Activated CD4-positive, alpha-beta T cell treated with anti-CD3 and anti-CD28 coated beads, Interleukin-2, Interleukin-6, amounts not matched to agents 100 ng/mL and 50 ng/mL, durations not matched to agents 16 hours and 8 hours (primary cell): ENCODE measurements at regions not wholly inside any gene's neighbourhood (a gene's known extent, or its start where the extent isn't known, plus 50 kb on each side); places are given as distances from the start of the nearest gene placed in this dataset.
A peak's percentile ranks its signal among the peaks of the same experiment; 100 is the strongest.
"Not testable (repeated sequence)": the region's sequence is repeated elsewhere in the genome, so short reads cannot be mapped to it uniquely, and the experiment has no call there.

Source experiments
- DNase-seq: peaks from one replicate; pipeline ENCODE4 v3.0.0-alpha.2; 2020

DNA sequence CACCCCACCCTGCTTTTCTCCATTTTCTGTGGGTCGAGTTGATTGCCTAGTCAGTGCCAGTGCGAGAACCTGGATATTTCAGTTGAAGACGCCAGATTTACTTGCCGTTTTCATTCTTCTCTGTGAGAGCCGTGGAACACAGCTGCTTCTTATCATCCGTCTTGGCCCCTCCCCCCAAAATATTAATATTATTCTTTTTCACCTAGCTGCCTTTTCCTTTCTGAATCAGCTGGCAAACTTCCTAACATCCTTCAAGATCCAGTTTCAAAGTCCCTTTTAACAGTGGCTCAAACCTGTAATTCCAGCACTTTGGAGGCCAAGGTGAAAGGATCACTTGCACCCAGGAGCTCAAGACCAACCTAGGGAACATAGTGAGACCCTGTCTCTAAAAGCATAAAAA, 117.1 kb upstream of the RASA1 start:
- DNase-seq: no peak

DNA sequence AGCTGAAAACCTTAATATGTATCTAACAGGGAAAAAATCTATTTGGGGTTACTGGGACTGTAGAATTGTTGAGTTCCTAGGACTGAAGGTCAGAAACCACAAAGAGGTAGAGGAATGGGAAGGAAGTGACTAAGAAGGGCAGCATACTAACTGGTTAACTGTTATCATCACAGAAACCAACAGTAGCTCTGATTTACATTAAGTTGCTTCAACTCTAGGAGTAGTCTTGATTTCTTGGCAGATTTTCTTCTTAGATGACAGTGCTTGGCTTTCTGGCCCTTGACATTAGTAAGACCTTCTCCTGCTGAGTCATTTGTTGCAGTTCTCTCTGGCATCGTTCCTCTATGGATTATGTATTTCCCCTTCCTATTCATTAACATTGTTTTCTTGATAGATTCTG, 116.1 kb upstream of the RASA1 start:
- DNase-seq: peak; percentile 37

DNA sequence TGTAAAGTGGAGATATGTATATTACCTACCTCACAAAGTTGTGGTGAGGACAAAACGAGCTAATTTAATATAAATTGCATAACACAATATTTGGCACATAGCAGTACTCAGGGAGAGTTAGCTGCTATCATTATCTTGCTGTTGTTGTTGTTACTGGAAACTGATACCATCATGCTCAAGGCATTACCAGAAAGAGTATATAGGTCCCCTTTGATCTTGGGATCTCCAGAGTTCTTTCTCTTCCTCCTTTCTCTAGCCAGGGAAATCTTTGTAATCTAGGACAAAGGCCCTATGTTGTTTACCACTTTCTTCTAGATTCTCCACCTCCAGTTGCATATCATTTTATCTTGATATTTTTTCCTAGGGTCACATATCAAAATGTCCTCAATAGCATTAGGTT, 114.8 kb upstream of the RASA1 start:
- DNase-seq: no peak

DNA sequence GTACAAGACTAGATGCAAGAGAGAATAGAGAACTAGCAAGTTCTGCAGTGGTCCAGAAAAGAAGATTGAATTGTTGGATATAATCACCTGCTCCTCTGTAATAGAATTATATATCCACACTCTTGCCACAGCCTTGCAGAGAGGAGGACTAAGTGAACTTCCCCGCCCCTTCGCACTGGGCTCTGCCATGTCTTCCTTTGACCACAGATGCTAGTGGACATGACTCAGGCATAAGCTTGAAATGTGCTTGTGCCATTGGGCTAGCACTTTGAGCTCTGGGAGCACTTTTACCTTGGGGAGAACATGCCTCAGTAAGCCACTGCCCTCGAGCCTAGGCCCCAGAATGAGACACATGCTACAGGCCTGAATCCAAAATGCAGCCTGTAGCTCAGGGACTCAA, 113.5 kb upstream of the RASA1 start:
- no peak for DNase-seq

DNA sequence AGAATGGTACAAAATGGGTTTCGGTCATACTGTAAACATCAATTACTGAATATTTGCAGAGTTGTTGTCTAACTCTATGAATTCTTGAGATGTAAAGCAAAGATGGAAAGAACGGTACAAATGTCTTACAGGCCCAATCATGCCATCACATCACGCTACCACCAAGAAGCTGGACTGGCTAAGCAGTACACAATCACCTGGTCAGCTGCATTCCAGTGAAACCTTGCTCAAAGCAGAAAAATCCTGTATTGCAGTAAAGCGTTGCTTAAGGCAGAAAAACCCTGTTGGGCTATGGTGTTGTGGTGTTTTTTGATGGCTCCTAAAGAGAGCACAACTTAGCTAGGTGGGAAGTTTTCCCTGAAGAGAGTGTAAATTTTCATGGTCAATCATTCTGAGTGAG, 112.6 kb upstream of the RASA1 start:
- DNase-seq: no peak

DNA sequence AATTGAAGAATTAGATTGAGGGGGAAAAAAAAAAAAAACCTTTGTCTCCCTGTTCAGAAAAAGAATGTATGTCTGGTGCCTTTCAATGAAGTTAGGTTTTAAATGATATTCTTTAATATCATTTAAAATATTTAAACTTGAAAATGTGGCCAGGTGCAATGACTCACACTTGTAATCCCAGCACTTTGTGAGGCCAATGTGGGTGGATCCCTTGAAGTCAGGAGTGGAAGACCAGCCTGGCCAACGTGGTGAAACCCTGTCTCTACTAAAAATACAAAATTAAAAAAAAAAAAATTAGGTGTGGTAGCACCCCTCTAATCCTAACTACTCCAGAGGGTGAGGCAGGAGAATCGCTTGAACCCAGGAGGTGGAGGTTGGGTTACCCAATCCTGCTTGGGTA, 111.1 kb upstream of the RASA1 start:
- no peak for DNase-seq

DNA sequence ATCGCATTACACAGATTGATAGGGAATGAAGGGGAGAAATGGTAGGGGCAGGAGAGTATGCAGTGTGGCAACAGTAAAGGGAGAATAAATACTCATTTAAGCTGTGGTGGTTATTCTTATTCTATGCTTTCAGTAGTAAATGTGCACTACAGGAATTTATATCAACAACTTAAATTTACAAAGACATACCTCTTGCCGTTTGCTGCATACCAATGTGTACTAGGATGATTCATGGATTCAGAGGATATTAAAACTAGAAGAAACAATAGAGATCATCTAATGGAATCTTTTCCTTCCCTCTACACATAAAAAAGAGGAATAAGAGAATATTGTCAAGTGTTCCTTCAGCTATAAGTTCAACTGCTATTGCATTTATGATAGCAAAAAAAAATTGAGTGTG, 103.3 kb upstream of the RASA1 start:
- DNase-seq: no peak

DNA sequence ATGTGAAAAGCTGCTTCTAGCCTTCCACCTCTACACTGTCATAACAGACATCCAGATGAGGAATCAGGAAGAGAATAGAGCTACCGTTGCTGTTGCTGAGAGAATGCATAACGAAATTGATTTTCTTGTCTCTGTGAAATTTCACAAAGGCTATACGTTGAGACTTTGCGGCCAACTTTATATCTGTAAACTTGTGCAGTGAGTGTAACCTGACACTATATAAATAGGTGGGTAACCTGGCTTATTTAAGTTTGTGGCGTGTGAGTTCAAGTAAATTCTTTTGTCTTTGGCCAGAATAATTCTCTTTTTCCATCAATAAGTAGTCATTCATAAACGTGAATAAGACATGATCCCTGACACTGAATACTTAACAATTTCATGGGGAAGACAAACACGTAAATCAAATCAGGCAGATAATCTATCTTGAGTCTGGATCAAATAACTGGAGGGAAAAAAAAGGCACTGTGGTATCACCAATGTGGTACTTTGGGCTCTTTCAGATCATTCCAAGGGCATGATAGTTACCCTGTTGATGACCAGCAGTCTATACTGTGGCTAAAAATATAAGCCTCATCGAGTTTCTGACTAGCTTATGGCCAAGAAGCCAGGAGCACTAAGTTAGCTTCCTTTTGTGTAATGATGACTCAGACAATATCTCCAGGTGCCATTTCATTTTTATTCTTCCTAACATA, 98.2 kb upstream of the RASA1 start:
- DNase-seq: no peak

DNA sequence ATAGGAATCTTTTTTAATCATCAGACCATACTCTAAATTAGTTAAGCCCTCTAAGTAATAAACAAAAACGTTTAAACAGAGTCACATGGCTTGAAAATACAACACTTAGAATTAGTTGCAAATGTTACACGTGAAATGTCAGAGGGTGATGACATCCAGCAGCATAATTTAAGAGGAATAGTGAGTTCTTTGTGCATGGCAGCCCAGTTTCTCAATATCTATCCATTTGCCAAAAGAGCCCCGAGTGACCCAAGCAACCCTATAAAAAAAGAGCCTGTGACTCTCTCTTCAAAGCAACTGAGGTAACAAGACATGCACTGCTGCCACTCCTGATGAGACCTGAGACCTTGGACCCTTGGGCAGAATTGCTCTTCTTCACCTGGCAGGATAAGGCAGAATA, 96.9 kb upstream of the RASA1 start:
- no peak for DNase-seq

DNA sequence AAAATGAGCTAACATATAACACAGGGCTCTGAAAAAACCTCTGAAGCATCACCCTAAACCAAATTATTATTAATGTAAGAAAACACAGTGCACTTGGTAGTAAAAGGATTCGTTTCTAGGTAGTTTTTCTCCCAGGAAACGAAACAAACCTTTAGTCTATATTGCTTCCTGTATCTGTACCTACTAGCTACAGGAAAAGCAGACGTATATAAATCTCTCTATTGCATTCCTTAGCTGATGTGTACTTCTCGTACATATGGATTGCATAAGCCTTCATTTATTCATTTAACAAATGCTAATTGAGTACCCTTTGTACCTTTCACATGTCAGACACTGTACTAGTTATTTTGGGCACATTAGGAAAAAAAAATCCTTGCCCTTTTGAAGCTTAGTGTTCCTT, 85.0 kb upstream of the RASA1 start:
- DNase-seq: no peak

DNA sequence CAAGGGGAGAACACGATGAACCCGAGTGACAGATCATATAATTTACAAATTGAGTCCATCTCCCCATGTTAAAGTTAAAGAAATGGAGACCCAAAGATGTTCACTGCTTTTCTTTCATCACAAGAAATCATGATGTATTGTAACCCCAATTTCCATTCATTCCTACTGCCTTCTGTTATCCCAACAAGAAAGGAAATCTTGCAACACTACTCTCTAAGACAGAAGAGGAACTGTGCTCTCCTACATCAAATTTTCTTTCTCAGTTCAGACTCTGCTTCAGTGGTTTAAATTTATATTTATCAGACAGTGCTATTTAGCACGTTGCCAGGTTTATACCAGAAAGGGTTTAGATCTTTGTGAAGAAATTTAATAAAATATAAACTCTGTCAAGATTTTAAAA, 83.8 kb upstream of the RASA1 start:
- DNase-seq: no peak

DNA sequence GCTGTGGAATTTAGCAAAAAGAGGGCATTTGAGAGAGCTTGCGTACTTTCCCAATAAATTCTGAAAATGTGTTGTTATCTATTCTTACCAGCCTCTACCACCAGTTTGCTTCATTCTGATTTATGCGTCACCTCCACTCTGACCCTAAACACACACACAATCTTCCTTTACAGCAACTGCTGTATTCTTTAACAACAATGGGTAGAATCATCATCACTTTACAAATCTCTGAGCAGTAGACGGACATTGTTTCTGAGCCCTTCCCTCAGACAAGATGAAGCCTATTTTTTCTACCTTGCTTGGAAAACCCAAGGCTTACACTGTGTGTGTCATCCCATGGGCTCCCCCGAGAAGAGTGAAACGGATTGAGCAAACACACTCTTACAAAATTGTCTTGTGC, 83.1 kb upstream of the RASA1 start:
- no peak for DNase-seq

DNA sequence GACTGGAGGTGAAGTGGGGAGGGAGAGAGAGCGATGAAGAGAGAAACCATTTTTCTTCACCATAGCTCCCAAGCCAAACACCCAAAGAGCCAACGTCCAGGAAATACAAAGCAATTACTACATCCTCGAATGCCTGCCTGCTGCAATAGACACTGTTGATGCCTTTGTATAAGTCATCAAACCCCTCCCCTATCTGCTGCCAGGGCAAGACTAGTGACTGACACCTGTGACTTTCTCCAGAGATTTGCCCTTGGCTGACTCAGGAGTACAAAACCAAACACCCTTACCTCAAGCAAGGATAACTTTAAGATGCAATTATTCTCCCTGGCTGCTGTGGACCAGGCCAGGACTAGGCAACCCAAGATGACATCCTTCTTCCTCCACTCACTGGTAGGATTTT, 81.8 kb upstream of the RASA1 start:
- DNase-seq: no peak

DNA sequence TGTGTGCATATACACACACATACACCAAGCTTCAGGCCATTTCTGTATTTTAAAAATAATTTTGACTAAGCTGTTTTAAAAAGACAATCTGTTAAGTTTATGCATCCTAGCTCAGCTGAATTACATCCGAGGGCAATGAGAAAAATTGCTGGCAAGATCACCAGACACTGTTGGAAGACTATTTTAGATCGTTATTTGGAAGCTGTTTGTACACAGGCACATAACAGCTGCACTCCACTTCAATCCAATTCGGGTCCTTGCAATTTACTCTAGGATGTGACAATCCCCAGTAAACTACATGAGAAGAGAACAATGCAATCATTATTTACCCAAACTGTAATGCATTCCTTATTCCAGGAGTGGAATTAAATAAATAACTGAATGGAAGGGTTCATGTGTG, 79.3 kb upstream of the RASA1 start:
- DNase-seq: no peak

DNA sequence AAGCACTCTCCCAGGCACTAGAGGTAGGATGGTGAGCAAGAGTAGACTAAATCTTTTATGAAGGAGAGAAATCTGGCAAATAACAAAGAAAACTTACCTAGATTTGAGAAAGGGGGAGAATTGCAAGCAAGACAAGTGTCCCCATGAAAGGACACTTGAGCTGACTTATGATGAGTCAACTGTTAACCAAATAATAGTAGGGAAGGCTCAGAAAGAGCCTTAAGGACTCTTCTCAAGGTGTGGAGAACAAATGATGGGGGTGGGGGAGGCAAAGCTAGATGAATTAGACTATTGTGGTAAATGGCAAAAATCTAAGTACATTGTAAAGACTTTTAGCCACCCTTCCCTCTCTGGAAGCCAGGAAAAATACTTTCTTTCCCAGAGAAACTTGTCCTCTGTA, 77.6 kb upstream of the RASA1 start:
- DNase-seq: no peak

DNA sequence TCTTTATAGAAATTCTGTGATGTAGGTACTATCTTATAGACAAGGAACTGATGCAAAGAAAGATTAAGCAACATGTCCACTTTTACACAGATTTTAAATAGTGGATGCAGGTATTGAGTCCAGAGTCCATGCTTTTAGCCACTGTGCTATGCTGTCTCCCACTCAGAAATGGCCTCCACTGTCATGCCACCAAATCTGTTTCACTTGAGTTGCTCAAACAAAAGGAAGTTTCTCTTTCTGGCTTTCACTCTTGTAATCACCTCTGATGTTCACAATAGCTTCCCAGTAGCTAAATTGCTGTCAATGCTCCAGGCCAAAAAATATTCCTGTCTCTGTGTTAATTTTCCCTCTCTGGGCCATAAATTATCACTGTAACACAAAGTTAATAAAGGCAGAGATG, 77.0 kb upstream of the RASA1 start:
- DNase-seq: no peak

DNA sequence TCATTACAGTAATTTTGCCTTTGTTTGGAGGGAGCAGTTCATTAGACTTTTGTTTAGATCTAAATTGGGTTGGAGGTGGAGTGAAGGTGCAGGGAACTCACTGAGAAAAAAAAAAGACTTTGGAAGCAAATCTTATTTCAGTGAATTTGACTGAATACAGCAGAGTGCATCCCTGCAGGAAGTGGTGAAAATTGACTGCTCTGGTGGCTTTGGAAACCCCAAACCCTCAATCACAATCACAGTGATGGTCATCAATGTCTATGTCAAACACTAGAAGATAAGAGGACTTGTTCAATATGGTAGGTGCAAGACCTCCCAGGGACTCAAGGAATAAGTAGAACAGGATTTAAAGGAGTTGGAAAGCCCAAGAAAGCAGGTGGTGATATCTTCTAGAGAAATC, 76.0 kb upstream of the RASA1 start:
- no peak for DNase-seq

DNA sequence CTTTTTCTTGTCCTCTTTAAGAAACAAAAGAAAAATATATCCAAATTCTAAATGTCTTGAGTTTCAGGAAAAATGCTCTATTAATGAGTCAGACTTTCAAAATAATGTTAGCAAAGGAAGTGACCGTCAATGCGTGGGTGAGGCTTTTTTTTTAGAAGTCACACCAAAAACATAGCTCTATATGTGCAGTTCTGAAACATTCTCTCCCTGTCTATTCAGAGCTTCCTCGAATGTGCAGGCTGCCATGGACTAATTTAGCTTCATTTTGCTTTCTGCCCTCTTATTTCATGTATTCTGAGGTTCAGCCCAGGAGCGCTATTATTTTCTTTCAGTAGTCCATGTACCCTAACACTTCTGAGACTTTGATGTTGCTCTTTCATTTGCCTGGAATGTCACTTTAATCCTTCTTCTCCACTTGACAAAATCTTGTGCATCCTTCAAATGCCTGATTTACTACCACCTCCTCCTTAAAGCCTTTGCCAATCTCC, 72.5 kb upstream of the RASA1 start:
- DNase-seq: peak; percentile 13

DNA sequence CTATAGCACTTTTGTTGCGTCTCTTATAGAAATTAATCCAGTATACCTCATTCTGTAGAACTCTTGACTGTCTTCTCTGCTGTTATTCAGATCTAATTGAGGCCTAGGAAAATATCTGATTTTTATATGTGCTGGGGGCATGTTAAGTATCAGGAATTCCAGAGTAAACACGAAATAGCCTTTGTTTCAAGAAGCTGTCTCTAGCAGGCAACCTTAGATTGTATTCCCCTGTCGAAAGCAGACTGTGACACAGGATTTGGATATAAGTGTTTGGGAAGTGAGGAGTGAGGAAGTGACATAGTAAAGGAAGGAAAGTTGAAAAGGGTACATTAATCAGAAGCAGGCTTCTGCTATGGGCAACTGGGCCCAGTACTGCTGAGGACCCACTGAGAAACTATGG, 72.1 kb upstream of the RASA1 start:
- no peak for DNase-seq

DNA sequence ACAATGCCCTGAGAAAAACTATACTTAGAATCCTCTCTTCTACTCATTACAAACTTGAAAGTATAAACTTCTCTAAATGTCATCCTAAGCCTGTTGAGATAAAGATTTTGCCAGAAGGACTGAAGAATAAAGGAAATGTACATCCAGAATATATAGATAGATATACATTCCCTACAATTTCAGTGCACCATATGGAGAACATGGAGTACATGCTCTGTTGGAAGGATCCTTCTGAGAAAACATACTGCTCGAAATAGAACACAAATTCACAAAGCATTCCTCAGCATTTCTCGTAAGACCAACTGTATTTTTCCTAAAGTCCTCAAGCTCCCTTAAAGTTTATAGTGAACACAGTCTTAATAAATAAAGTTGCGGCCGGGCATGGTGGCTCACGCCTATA, 69.7 kb upstream of the RASA1 start:
- no peak for DNase-seq

DNA sequence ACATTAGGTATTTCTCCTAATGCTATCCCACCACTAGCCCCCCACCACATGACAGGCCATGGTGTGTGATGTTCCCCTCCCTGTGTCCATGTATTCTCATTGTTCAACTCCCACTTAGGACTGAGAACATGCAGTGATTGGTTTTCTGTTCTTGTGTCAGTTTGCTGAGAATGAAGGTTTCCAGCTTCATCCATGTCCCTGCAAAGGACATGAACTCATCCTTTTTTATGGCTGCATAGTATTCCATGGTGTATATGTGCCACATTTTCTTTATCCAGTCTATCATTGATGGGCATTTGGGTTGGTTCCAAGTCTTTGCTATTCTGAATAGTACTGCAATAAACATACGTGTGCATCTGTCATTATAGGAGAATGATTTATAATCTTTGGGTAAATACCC, 68.4 kb upstream of the RASA1 start:
- DNase-seq: not testable (repeated sequence)

DNA sequence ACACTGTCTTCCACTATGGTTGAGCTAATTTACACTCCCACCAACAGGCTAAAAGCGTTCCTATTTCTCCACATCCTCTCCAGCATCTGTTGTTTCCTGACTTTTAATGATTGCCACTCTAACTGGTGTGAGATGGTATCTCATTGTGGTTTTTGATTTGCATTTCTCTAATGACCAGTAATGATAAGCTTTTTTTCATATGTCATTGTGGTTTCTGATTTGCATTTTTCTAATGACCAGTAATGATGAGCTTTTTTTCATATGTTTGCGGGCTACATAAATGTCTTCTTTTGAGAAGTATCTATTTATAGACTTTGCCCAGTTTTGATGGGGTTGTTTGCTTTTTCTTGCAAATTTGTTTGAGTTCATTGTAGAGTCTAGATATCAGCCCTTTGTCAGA, 68.0 kb upstream of the RASA1 start:
- not testable (repeated sequence) for DNase-seq

DNA sequence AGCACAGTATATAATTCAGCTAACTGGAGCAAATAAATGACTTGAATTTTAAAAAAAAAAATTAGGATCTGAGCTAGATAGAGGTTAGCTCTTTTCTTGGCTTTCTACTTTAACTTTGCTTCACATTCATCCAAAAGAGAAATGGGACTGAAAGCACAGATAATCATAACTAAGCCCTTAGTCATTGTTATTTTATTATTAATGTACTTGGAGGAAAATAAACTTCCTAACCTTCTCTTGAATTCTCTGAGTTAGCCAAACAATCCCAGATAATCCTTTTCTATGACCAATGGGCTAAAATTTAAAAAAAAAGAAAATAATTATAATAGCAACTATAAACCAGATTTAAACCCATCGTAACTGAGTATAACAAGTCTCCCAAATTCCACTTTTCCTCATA, 57.6 kb upstream of the RASA1 start:
- no peak for DNase-seq

DNA sequence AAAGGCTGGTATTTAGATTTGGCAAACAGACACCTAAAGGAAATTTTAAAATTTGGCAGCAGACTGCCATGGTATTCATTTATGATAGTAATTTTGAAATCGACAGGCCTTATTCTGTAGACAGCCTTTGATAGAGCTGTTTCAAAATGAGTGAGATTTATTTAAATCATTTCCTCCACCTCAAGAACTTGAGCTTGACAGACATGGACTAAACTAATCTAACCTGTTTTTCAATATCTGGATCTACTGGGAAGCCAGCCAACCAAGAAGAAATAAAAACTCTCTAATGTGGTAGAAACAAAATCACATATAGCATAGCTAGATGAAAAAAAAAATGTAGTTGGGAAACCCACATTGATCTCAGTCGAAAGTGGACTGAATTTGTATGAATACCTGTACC, 56.9 kb upstream of the RASA1 start:
- DNase-seq: peak; percentile 19

DNA sequence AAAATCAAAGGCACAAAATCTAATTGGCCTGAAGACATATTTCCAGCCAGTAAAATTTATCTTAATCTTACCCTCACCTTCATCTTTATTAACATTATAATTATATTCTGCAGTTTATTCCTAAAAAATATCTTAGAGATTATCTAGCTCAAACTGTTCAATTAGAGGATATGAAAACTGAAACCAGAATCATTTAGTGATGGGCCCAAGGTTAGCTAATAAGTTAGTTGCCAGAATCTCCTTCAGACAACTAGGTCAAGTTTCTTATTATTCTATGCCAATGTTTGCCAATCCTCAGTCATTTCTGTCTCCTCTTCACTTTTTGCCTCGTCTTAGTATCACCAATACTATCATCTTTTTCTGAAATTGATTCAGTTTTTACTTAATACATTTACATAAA, 56.0 kb upstream of the RASA1 start:
- no peak for DNase-seq

DNA sequence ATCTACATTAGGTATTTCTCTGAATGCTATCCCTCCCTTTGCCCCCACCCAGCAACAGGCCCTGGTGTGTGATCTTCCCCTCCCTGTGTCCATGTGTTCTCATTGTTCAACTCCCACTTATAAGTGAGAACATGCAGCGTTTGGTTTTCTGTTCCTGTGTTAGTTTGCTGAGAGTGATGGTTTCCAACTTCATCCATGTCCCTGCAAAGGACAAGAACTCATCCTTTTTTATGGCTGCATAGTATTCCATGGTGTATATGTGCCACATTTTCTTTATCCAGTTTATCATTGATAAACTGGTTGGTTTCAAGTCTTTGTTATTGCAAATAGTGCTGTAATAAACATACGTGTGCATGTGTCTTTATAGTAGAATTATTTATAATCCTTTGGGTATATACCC, 55.5 kb upstream of the RASA1 start:
- DNase-seq: not testable (repeated sequence)
